GM12878 (cell line): ENCODE measurements at regions not wholly inside any gene's neighbourhood (a gene's known extent, or its start where the extent isn't known, plus 50 kb on each side); places are given as distances from the start of the nearest gene placed in this dataset.

ENCODE experiments used
- MLLT1 ChIP-seq: fragments of 450-650 bp; IDR thresholded peaks from 2 replicates; pipeline ENCODE4 v1.6.1; 2016; ENCODE audit warnings: mild to moderate bottlenecking
- MTA3 ChIP-seq: IDR thresholded peaks from 2 replicates; pipeline ENCODE4 v1.6.1; 2012; ENCODE audit warnings: low read length, inconsistent platforms, borderline replicate concordance
- MYC ChIP-seq: IDR thresholded peaks from 2 replicates; pipeline ENCODE4 v1.6.1; 2011; ENCODE audit warnings: mild to moderate bottlenecking, low read length, moderate library complexity, inconsistent platforms; ENCODE audit not compliant: insufficient read depth, insufficient replicate concordance, insufficient read length, severe bottlenecking
- RAD21 ChIP-seq: IDR thresholded peaks from 2 replicates; pipeline ENCODE4 v1.6.1; 2011; ENCODE audit warnings: mild to moderate bottlenecking, low read depth, low read length, moderate library complexity; ENCODE audit not compliant: insufficient read depth
- RCOR1 ChIP-seq: conservative IDR thresholded peaks from 2 replicates; pipeline ENCODE4 v1.6.1; 2012; ENCODE audit warnings: low read depth, low read length, improper control_type of control experiment
- USF1 ChIP-seq: IDR thresholded peaks from 2 replicates; pipeline ENCODE4 v1.6.1; 2011; ENCODE audit warnings: borderline replicate concordance, low read depth, mild to moderate bottlenecking, moderate library complexity, mixed read lengths, low read length; ENCODE audit not compliant: insufficient read depth; ENCODE audit errors: extremely low read length
- ZBTB33 ChIP-seq: fragments of 450-650 bp; IDR thresholded peaks from 2 replicates; pipeline ENCODE4 v1.6.1; 2017; ENCODE audit warnings: mild to moderate bottlenecking
- ZNF622 ChIP-seq: fragments of 450-650 bp; IDR thresholded peaks from 2 replicates; pipeline ENCODE4 v1.6.1; 2017; ENCODE audit warnings: mild to moderate bottlenecking, inconsistent platforms

GRCh38 chr2:22199994-22200393, 1076.2 kb downstream of the TDRD15 start:
- TF ChIP-seq MLLT1, result no peak
- no peak for TF ChIP-seq RAD21
- TF ChIP-seq MYC, result no peak
- TF ChIP-seq MTA3, result no peak
- no peak for TF ChIP-seq USF1
- no peak for TF ChIP-seq ZBTB33
- no peak for TF ChIP-seq ZNF622
- no peak for TF ChIP-seq RCOR1
